ENCODE measurements at regions not wholly inside any gene's neighbourhood (a gene's known extent, or its start where the extent isn't known, plus 50 kb on each side); places are given as distances from the start of the nearest gene placed in this dataset.

- no peak for DNase-seq (ENCODE audit: low read depth)
- in situ Hi-C loops (cut with HindIII; ENCODE audit: low sequenced_read_pairs) = no loop called here
- H3K4me3 ChIP-seq (ENCODE audit: low read depth, low read length) = no peak overlapping the region
- TF ChIP-seq, protein P1, sequence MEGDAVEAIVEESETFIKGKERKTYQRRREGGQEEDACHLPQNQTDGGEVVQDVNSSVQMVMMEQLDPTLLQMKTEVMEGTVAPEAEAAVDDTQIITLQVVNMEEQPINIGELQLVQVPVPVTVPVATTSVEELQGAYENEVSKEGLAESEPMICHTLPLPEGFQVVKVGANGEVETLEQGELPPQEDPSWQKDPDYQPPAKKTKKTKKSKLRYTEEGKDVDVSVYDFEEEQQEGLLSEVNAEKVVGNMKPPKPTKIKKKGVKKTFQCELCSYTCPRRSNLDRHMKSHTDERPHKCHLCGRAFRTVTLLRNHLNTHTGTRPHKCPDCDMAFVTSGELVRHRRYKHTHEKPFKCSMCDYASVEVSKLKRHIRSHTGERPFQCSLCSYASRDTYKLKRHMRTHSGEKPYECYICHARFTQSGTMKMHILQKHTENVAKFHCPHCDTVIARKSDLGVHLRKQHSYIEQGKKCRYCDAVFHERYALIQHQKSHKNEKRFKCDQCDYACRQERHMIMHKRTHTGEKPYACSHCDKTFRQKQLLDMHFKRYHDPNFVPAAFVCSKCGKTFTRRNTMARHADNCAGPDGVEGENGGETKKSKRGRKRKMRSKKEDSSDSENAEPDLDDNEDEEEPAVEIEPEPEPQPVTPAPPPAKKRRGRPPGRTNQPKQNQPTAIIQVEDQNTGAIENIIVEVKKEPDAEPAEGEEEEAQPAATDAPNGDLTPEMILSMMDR (IDR thresholded peaks at IDR 0.05; ENCODE audit: low read depth, low read length, missing control alignments) = no peak
These were observed 139.8 kb upstream of the SRRM4 start for GRCh38 chr12:118841588-118841987.

- no peak overlapping the region for H3K4me3 ChIP-seq (ENCODE audit: low read depth, low read length)
- DNase-seq (ENCODE audit: low read depth) = no peak
- in situ Hi-C loops (cut with HindIII; ENCODE audit: low sequenced_read_pairs) = no loop called here
- TF ChIP-seq, protein P1 (IDR thresholded peaks at IDR 0.05; ENCODE audit: low read depth, low read length, missing control alignments) = no peak
These were observed 138.5 kb upstream of the SRRM4 start for GRCh38 chr12:118842866-118843265.

GRCh38 chr12:118846416-118846815 lies 134.9 kb upstream of the SRRM4 start:
- in situ Hi-C loops (cut with HindIII; ENCODE audit: low sequenced_read_pairs) = no loop called here
- H3K4me3 ChIP-seq (ENCODE audit: low read depth, low read length) = no peak overlapping the region
- TF ChIP-seq, protein P1 (IDR thresholded peaks at IDR 0.05; ENCODE audit: low read depth, low read length, missing control alignments) = no peak
- no peak for DNase-seq (ENCODE audit: low read depth)

- DNase-seq (ENCODE audit: low read depth) = no peak
- in situ Hi-C loops (cut with HindIII; ENCODE audit: low sequenced_read_pairs) = no loop called here
- H3K4me3 ChIP-seq (ENCODE audit: low read depth, low read length) = no peak overlapping the region
- TF ChIP-seq, protein P1 (IDR thresholded peaks at IDR 0.05; ENCODE audit: low read depth, low read length, missing control alignments) = peak; percentile 22
These were observed 131.0 kb upstream of the SRRM4 start for GRCh38 chr12:118850244-118850825.

GRCh38 chr12:118851891-118852290 lies 129.4 kb upstream of the SRRM4 start:
- TF ChIP-seq, protein P1 (IDR thresholded peaks at IDR 0.05; ENCODE audit: low read depth, low read length, missing control alignments) = no peak
- no peak for DNase-seq (ENCODE audit: low read depth)
- in situ Hi-C loops (cut with HindIII; ENCODE audit: low sequenced_read_pairs) = no loop called here
- no peak overlapping the region for H3K4me3 ChIP-seq (ENCODE audit: low read depth, low read length)

- TF ChIP-seq, protein P1 (IDR thresholded peaks at IDR 0.05; ENCODE audit: low read depth, low read length, missing control alignments) = no peak
- in situ Hi-C loops (cut with HindIII; ENCODE audit: low sequenced_read_pairs) = no loop called here
- DNase-seq (ENCODE audit: low read depth) = no peak
- H3K4me3 ChIP-seq (ENCODE audit: low read depth, low read length) = no peak overlapping the region
These were observed 127.7 kb upstream of the SRRM4 start for GRCh38 chr12:118853634-118854033.

Data from astrocyte of the cerebellum (primary cell).